IMR-90 (cell line): ENCODE measurements at regions not wholly inside any gene's neighbourhood (a gene's known extent, or its start where the extent isn't known, plus 50 kb on each side); places are given as distances from the start of the nearest gene placed in this dataset.

ENCODE experiments used
- ATAC-seq: fragments of 200-7000 bp; cut with Tn5 transposase; 2 replicates; pipeline ENCODE4 v1.9.1; 2020; ENCODE audit warnings: low read depth, mild to moderate bottlenecking, moderate library complexity
- BruUV-seq: library from RNA; stranded (reverse); fragments of 400-500 nt; replicated peaks from 2 replicates; lab custom pipeline; 2021; lab: Mats Ljungman, UMichigan
- CTCF ChIA-PET: fragments of 300-600 bp; formaldehyde crosslinking; extraction: SDS; loops from one replicate; lab custom pipeline; 2021; ENCODE audit warnings: antibody characterized with exemption; lab: Yijun Ruan, JAX
- POLR2A ChIA-PET: fragments of 300-600 bp; sonication (Branson Sonifier 250); formaldehyde crosslinking; loops from one replicate; lab custom pipeline; 2022; ENCODE audit warnings: antibody characterized with exemption; ENCODE audit not compliant: unreplicated experiment; lab: Charles Lee
- DNase-seq: peaks from one replicate; pipeline ENCODE4 v3.0.0; 2013
- H2AFZ ChIP-seq: replicated peaks from 2 replicates; pipeline ENCODE3; 2013; ENCODE audit warnings: low read length, mild to moderate bottlenecking; ENCODE audit not compliant: poor library complexity
- H2AK5ac ChIP-seq: 2 replicates; pipeline ENCODE4 v1.6.1; 2013; ENCODE audit warnings: low read depth, low read length, inconsistent platforms
- H2AK9ac ChIP-seq: replicated peaks from 2 replicates; pipeline ENCODE3; 2013; ENCODE audit warnings: mild to moderate bottlenecking, low read depth, low read length, moderate library complexity; ENCODE audit not compliant: poor library complexity
- H2BK120ac ChIP-seq: 2 replicates; pipeline ENCODE4 v1.6.1; 2013; ENCODE audit warnings: low read depth, low read length, inconsistent platforms
- H2BK15ac ChIP-seq: 3 replicates; pipeline ENCODE4 v1.6.1; 2013; ENCODE audit warnings: low read depth, low read length, inconsistent platforms
- H2BK20ac ChIP-seq: 2 replicates; pipeline ENCODE4 v1.6.1; 2013; ENCODE audit warnings: low read depth, mild to moderate bottlenecking, inconsistent platforms, low read length, moderate library complexity
- H2BK5ac ChIP-seq: 2 replicates; pipeline ENCODE4 v1.6.1; 2013; ENCODE audit warnings: mild to moderate bottlenecking, low read depth, low read length, inconsistent platforms; ENCODE audit not compliant: poor library complexity, severe bottlenecking
- H3K14ac ChIP-seq: replicated peaks from 2 replicates; pipeline ENCODE4 v1.6.1; 2013; ENCODE audit warnings: low read depth, low read length, inconsistent platforms
- H3K18ac ChIP-seq: 2 replicates; pipeline ENCODE4 v1.6.1; 2013; ENCODE audit warnings: low read depth, low read length, control low read depth
- H3K23ac ChIP-seq: 2 replicates; pipeline ENCODE4 v1.6.1; 2013; ENCODE audit warnings: low read depth, low read length, inconsistent platforms
- H3K27ac ChIP-seq: 2 replicates; pipeline ENCODE4 v1.5.1; 2013; ENCODE audit warnings: mild to moderate bottlenecking, control low read depth, low read length; ENCODE audit not compliant: insufficient read depth
- H3K27me3 ChIP-seq: 2 replicates; pipeline ENCODE4 v1.6.1; 2013; ENCODE audit warnings: low read length; ENCODE audit not compliant: control insufficient read depth, insufficient read depth
- H3K36me3 ChIP-seq: 2 replicates; pipeline ENCODE4 v1.6.1; 2013; ENCODE audit warnings: low read length, mixed read lengths; ENCODE audit not compliant: control insufficient read depth, insufficient read depth
- H3K4ac ChIP-seq: 2 replicates; pipeline ENCODE4 v1.6.1; 2013; ENCODE audit warnings: low read depth, low read length, inconsistent platforms
- H3K4me1 ChIP-seq: 2 replicates; pipeline ENCODE4 v1.6.1; 2013; ENCODE audit warnings: low read length, mixed read lengths; ENCODE audit not compliant: control insufficient read depth, insufficient read depth
- H3K4me2 ChIP-seq: 2 replicates; pipeline ENCODE4 v1.6.1; 2013; ENCODE audit warnings: low read depth, mild to moderate bottlenecking, control low read depth, low read length, moderate library complexity
- H3K4me3 ChIP-seq: 2 replicates; pipeline ENCODE4 v1.5.1; 2013; ENCODE audit warnings: low read depth, mild to moderate bottlenecking, control low read depth, low read length, moderate library complexity; ENCODE audit not compliant: insufficient read depth
- H3K56ac ChIP-seq: 2 replicates; pipeline ENCODE4 v1.6.1; 2013; ENCODE audit warnings: low read length, inconsistent platforms; ENCODE audit not compliant: insufficient read depth; ENCODE audit errors: extremely low read depth
- H3K79me1 ChIP-seq, 2 experiments: 2 replicates each; pipeline ENCODE4 v1.6.1; 2013; ENCODE audit warnings: low read length in 2 of 2, inconsistent platforms in 1 of 2, low read depth in 1 of 2
- H3K9ac ChIP-seq: 2 replicates; pipeline ENCODE4 v1.6.1; 2013; ENCODE audit warnings: low read depth, low read length, control low read depth
- H3K9me1 ChIP-seq: 2 replicates; pipeline ENCODE4 v1.6.1; 2013; ENCODE audit warnings: low read length, inconsistent platforms; ENCODE audit not compliant: insufficient read depth
- H3K9me3 ChIP-seq: 2 replicates; pipeline ENCODE4 v1.6.1; 2013; ENCODE audit warnings: low read length; ENCODE audit not compliant: control insufficient read depth, insufficient read depth
- H4K20me1 ChIP-seq: 2 replicates; pipeline ENCODE4 v1.6.1; 2013; ENCODE audit warnings: low read length, inconsistent platforms; ENCODE audit not compliant: insufficient read depth
- H4K5ac ChIP-seq: 2 replicates; pipeline ENCODE4 v1.6.1; 2013; ENCODE audit warnings: mild to moderate bottlenecking, low read depth, low read length, control low read depth
- H4K8ac ChIP-seq, 2 experiments: 2 replicates each; pipeline ENCODE4 v1.6.1; 2013; ENCODE audit warnings: low read depth in 2 of 2, low read length in 2 of 2, control low read depth in 1 of 2, inconsistent platforms in 1 of 2
- H4K91ac ChIP-seq: 2 replicates; pipeline ENCODE4 v1.6.1; 2013; ENCODE audit warnings: low read depth, low read length, inconsistent platforms; ENCODE audit not compliant: insufficient read depth
- BHLHE40 ChIP-seq: fragments of 150-350 bp; IDR thresholded peaks from 2 replicates; pipeline ENCODE4 v1.6.1; 2016; ENCODE audit warnings: mild to moderate bottlenecking, low read depth, low read length
- CEBPB ChIP-seq: IDR thresholded peaks from 2 replicates; pipeline ENCODE4 v1.6.1; 2012; ENCODE audit warnings: low read depth, low read length, improper control_type of control experiment
- CHD1 ChIP-seq: IDR thresholded peaks from 2 replicates; pipeline ENCODE4 v1.6.1; 2012; ENCODE audit warnings: low read depth, low read length, improper control_type of control experiment
- FOS ChIP-seq: fragments of 150-350 bp; IDR thresholded peaks from 2 replicates; pipeline ENCODE4 v1.6.1; 2016; ENCODE audit warnings: low read depth, low read length
- MAZ ChIP-seq: IDR thresholded peaks from 2 replicates; pipeline ENCODE4 v1.6.1; 2012; ENCODE audit warnings: low read depth, mild to moderate bottlenecking, low read length, improper control_type of control experiment, moderate library complexity, borderline replicate concordance
- MXI1 ChIP-seq: IDR thresholded peaks from 2 replicates; pipeline ENCODE4 v1.6.1; 2012; ENCODE audit warnings: low read depth, mild to moderate bottlenecking, low read length, moderate library complexity, borderline replicate concordance
- NFE2L2 ChIP-seq: fragments of 150-350 bp; IDR thresholded peaks from 2 replicates; pipeline ENCODE4 v1.6.1; 2016; ENCODE audit warnings: low read depth, mild to moderate bottlenecking, low read length
- POLR2A ChIP-seq: IDR thresholded peaks from 2 replicates; pipeline ENCODE4 v1.6.1; 2012; ENCODE audit warnings: mild to moderate bottlenecking, low read depth, low read length
- RAD21 ChIP-seq: IDR thresholded peaks from 2 replicates; pipeline ENCODE4 v1.6.1; 2012; ENCODE audit warnings: low read length, improper control_type of control experiment
- RFX5 ChIP-seq: IDR thresholded peaks from 2 replicates; pipeline ENCODE4 v1.8.0; 2012; ENCODE audit warnings: low read depth, mild to moderate bottlenecking, low read length, moderate library complexity
- WGBS, 2 experiments: methylation state at CpG; one replicate each; pipeline versions ENCODE4 v1.1.5 to v1.1.7; 2013; ENCODE audit warnings: missing lambda C conversion rate in 2 of 2; ENCODE audit not compliant: insufficient read length in 1 of 2; ENCODE audit errors: extremely low coverage in 2 of 2; 5-methylcytosine and 5-hydroxymethylcytosine counted together
- dilution Hi-C: fragments of 300-500 bp; cut with HindIII; formaldehyde crosslinking; loops from one replicate; pipeline ENCODE4 v1.14.3; 2018; ENCODE audit warnings: low sequenced_read_pairs; ENCODE audit not compliant: unreplicated experiment
- in situ Hi-C: fragments of 300-500 bp; cut with MboI; formaldehyde crosslinking; loops from 3 replicates; pipeline ENCODE4 v1.14.3; 2019; ENCODE audit warnings: low sequenced_read_pairs, inconsistent platforms, mixed read lengths
- intact Hi-C: fragments of 100-400 bp; cut with micrococcal nuclease; formaldehyde crosslinking; loops from 2 replicates; pipeline ENCODE4 v1.10.0; 2022
- TF ChIP-seq, protein P1 (sequence below): fragments of 150-350 bp; IDR thresholded peaks from 2 replicates; pipeline ENCODE4 v1.6.1; 2016; ENCODE audit warnings: low read depth, mild to moderate bottlenecking, low read length, moderate library complexity, borderline replicate concordance

- H4K20me1 ChIP-seq = no peaks in the 10 kb centered on the region
- no peak for ATAC-seq
- H3K9me3 ChIP-seq = no peaks in the 10 kb centered on the region
- H3K14ac ChIP-seq = peak overlapping the region; percentile 73
- H2AK5ac ChIP-seq = no peak overlapping the region
- CTCF ChIA-PET = interaction anchor here (0.6 kb wide), 1 partner anchor 35 kb away, joined by 4 read pairs; no protein-coding TSS in a partner anchor
- H3K27ac ChIP-seq = no peak overlapping the region
- H3K27me3 ChIP-seq = no peaks in the 10 kb centered on the region
- H2BK15ac ChIP-seq = peak overlapping the region; percentile 98; the same call in 2 of the 3 replicates
- BruUV-seq = no TSS peak
- no peaks in the 10 kb centered on the region for H3K36me3 ChIP-seq
- peaks cover 11% of the 10 kb centered on the region for H3K9me1 ChIP-seq
- H3K18ac ChIP-seq = peak overlapping the region; percentile 79; the same call in 1 of the 2 replicates
- intact Hi-C loops (no loop called here), dilution Hi-C loops (no loop called here), in situ Hi-C loops (no loop called here)
- H4K8ac ChIP-seq = peak overlapping the region; percentile 69 to 88
- H4K5ac ChIP-seq = peak overlapping the region; percentile 95; the same call in 1 of the 2 replicates
- H2AFZ ChIP-seq = no peak overlapping the region
- H3K9ac ChIP-seq = no peak overlapping the region
- no peak overlapping the region for H3K4me2 ChIP-seq
- H3K4me3 ChIP-seq = no peak overlapping the region
- WGBS, 2 experiments = no CpG with 5 or more reads among the region's 2 CpGs
- POLR2A ChIA-PET = no interaction called here
- peak overlapping the region; percentile 96 for H2BK20ac ChIP-seq
- H2BK5ac ChIP-seq = peak overlapping the region; percentile 99
- DNase-seq = no peak
- TF ChIP-seq CEBPB (no peak), CHD1 (no peak), FOS (no peak), RFX5 (no peak), POLR2A (no peak), RAD21 (no peak), MAZ (no peak), BHLHE40 (no peak), MXI1 (no peak), NFE2L2 (no peak)
- TF ChIP-seq, protein P1, sequence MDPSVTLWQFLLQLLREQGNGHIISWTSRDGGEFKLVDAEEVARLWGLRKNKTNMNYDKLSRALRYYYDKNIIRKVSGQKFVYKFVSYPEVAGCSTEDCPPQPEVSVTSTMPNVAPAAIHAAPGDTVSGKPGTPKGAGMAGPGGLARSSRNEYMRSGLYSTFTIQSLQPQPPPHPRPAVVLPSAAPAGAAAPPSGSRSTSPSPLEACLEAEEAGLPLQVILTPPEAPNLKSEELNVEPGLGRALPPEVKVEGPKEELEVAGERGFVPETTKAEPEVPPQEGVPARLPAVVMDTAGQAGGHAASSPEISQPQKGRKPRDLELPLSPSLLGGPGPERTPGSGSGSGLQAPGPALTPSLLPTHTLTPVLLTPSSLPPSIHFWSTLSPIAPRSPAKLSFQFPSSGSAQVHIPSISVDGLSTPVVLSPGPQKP = no peak
- peak overlapping the region; percentile 98 for H2BK120ac ChIP-seq
- no peak overlapping the region for H3K56ac ChIP-seq
- no peak overlapping the region for H2AK9ac ChIP-seq
- peaks cover 21% of the 10 kb centered on the region for H3K4me1 ChIP-seq
- H3K23ac ChIP-seq = no peak overlapping the region; the same call in 1 of the 2 replicates
- peak overlapping the region; percentile 93 for H3K4ac ChIP-seq
- H4K91ac ChIP-seq = 0 out of 2 replicates have a peak overlapping the region, but pooled peaks have one; percentile 2
- H3K79me1 ChIP-seq = peaks cover 0 to 5% of the 10 kb centered on the region in 2 experiments; a peak in 1 of 4 replicates
These were observed 70.5 kb upstream of the SLC4A7 start for GRCh38 chr3:27554706-27555105.
